GM21367 (cell line): ENCODE measurements at regions not wholly inside any gene's neighbourhood (a gene's known extent, or its start where the extent isn't known, plus 50 kb on each side); places are given as distances from the start of the nearest gene placed in this dataset.
A peak's percentile ranks its signal among the peaks of the same experiment; 100 is the strongest.

Experiments
- ATAC-seq: cut with Tn5 transposase; IDR thresholded peaks from one replicate; pipeline ENCODE4 v1.9.1; 2021; ENCODE audit not compliant: unreplicated experiment

DNA sequence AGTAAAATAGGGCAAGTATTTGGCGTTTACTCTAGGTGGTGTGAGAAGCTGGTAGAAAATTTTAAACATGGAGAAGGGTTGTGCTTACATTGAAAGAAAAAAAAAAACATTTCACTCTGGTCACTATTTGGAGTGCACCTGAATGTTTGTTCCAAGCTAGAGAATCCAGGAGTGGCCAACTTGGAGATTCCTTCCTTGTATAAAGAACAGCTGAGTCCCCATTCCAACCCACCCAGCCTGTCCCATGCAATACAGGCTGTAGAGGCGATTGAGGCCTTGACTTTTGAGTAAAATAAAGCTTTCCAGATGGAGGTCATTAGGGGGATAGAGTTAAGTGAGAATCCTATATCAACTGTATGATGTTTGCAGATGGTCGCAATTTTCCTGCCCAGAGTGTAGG is 203.8 kb upstream of the SYT4 start:
- no peak for ATAC-seq

- no peak for ATAC-seq
Observed at GRCh38 chr18:43482136-43482535, 204.8 kb upstream of the SYT4 start.

DNA sequence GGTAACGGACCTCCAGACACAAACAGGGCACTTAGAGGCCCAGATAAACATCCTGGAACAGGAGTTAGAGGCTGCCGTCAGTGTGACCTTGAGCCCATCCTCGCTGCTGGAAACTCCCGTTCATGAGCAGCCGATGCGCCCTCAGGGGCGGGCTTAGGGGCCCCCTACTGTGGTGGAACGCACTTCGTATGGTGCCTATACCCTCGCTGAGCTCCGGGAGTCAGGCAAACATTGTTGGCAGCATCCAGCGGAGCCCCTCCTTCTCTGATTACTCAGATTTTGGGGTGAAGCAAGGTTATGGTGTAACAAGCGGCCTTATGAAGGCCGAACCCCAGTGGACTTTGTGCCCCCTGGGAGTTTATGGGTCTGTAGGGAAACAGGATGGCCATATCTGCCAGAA is 205.3 kb upstream of the SYT4 start:
- no peak for ATAC-seq

DNA sequence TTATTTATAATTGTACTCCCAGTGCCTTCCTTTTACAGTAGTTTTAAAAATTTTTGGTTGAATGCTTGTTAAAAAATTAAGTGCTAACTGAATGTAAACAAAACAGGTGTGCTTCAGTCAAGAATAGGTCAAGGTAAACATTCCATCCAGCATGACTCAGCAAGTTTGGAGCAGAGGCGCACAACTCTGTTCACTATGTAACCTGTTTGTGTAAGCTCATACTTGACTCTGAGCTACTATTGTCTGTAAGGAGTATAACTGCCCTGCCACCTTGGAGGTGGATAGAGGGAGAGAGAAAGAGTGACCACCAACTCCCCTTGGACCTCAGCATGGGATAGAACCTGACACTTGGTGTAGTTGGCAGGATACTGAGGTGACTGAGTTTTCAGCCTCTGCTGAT is 207.4 kb upstream of the SYT4 start:
- ATAC-seq: no peak

DNA sequence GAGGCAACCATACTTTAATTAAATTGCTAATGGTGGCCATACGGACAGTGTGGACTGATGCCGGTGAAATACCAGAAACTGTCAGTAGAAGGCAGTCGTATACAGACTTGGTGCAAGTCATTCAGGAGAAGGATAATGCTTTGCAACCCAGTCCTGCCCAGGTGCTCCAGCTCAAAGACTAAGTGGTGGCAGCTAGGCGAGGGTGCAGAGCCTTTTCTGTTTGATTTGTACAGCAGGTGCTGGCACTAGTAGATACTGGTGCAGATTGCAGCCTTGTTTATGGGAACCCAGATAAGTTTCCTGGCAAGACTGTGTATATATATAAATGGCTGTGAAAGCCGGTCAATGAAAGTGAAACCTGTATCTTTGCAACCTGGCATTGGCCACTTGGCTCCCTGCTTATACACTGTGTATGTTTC is 208.3 kb upstream of the SYT4 start:
- no peak for ATAC-seq

DNA sequence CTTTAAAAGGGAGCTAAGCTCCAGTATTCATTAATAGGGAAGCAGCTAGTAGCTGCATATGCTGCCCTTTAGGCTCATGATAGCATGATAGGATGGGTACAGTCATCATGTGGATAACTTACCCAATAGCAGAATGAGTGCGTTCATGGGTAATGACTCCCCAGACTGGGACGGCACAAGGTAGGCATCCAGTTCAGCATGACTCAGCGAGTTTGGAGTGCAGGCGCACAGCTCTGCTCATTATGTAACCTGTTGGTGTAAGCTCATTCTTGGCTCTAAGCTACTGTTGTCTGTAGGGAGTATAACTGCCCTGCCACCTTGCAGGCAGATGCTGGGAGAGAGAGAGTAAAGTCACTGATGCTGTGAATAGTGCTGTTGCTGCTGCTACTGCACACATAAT is 209.2 kb upstream of the SYT4 start:
- no peak for ATAC-seq

- ATAC-seq: no peak
Observed at GRCh38 chr18:43501099-43501498, 223.8 kb upstream of the SYT4 start.

- ATAC-seq: no peak
Observed at GRCh38 chr18:43506935-43507334, 229.6 kb upstream of the SYT4 start.

DNA sequence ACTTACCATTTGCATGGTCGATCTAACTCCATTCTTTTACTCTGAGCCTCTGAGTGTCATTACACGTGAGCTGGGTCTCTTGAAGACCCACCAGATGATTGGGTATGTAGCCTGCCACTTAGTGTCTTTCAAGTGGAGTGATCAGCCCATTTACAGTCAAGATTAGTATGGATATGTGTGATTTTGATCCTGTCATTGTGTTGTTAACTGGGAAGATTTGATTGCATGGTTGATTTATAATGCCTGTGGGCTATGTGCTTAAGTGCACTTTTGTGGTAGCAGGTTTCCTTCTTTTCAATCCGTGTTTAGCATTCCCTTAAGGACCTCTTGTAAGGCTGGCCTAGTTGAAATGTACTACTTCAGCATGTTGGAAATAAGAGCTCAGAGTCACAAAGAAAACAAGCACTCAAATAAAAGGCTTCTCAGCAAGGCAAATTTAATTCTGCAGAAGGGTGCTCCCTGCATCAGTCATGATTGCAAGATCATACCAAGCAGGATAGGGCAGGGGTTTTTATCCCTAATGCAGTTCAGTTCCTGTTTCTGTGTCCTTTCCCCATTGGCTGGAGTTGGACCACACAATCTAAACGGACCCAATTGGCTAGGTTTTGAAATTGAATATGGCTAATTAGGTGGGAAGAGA is 230.7 kb upstream of the SYT4 start:
- no peak for ATAC-seq

GRCh38 chr18:43514747-43515146 is 237.5 kb upstream of the SYT4 start:
- no peak for ATAC-seq

DNA sequence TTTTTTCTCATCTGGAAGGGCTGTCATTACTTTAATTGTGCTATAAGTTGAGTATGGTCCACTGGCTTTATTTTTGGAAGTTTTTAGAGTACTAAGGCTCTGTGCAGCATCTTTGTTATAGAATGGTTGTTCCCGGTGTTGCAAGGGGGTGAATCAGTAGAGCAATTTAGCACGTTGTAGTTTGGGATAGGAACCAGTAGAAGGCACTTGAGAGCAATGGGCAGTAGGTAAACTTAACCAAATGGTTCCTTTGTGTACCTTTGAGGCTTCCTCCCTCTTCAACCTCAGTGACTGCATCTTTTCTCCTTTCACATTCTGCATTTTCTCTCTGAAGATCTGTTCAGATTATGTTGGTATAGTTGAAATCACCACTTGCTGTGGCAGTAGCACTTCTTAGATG is 238.2 kb upstream of the SYT4 start:
- ATAC-seq: no peak

DNA sequence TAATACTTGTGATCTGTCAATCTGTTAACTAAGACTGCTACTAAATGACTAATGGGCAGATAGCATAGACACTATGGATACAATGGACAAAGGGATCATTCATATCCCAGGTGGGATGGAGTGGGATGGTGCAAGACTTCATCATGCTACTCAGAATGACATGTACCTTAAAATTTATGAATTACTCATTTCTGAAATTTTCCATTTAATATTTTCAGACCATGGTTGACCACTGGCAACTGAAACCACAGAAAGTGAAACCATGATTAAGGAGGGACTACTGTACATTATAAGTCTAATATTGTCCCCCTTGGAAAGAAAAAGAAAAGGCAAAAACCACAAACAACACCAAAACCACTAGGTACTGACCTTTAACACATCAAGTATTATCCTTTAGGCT is 247.0 kb upstream of the SYT4 start:
- no peak for ATAC-seq

GRCh38 chr18:43525169-43525568 is 247.9 kb upstream of the SYT4 start:
- ATAC-seq: no peak

DNA sequence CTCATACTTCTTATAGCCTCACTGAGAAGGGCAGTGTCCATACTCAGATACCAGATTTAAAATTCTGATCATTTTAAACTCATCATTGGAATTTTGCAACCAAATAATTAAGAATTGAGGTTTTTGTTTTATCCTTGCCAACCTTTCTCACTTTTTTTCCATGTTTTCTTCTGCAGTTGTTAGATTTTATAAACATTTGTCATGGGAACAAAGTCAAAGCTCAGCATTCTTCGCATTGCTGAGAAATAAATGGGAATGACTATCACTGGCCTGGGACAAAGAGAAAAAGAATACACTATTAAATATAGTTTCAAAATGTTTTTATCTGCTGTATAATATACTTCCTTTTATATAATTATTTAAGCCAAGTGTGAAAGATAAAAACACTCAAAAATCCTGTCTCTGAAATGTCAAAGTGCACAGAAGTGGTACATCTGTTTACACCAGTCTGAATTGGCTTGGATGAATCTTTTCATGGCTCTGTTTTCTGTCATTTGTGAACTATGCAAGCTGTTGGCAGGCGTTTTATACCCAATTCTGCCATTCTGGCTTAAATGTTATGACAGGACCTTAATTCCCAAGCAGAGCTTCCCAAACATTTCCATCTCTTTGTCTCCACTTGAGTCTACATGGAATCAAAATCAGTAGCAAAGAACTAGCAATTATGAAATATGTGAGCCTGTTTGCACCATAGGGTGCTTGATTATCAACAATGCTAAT is 249.3 kb upstream of the SYT4 start:
- no peak for ATAC-seq

DNA sequence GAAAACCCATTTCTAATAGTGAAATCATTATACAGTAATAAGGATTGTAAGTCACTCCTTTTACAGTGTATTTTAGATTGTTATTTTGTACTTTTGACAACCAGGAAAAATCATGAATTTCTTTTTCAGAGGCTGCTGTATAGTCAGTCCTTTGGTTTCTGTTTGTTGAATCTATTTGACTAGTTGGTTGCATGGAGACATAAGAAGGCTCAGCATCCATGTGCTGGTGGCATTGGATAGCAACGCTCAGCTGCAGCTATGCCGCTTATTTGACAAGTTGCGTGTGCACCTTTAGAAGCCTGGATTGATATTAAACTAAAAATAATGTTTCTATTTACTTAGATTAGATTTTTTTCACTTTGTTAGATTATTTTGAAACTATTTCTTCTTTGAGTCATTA is 254.1 kb upstream of the SYT4 start:
- ATAC-seq: no peak

- ATAC-seq: no peak
Observed at GRCh38 chr18:43533371-43533770, 256.1 kb upstream of the SYT4 start.

- no peak for ATAC-seq
Observed at GRCh38 chr18:43534511-43534910, 257.2 kb upstream of the SYT4 start.

- ATAC-seq: no peak
Observed at GRCh38 chr18:43539862-43540261, 262.6 kb upstream of the SYT4 start.

DNA sequence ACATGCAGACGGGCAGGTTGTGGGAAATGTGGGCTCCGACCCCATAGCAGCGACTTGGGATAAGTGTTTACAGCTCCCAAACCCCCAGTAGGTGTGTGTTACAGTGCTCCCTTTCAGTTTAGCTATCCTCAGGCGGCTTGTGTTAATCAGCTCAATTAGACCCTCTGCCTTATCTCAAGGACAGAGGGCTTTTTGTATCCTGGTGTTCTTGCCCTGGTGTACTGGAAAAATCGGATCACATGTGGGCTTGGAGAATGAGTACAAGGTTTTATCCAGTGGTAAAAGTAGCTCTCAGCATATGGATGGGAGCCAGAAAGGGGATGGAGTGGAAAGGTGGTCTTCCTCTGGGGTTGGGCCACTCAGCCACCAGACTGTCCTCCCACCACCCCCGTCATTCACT is 264.7 kb upstream of the SYT4 start:
- no peak for ATAC-seq

DNA sequence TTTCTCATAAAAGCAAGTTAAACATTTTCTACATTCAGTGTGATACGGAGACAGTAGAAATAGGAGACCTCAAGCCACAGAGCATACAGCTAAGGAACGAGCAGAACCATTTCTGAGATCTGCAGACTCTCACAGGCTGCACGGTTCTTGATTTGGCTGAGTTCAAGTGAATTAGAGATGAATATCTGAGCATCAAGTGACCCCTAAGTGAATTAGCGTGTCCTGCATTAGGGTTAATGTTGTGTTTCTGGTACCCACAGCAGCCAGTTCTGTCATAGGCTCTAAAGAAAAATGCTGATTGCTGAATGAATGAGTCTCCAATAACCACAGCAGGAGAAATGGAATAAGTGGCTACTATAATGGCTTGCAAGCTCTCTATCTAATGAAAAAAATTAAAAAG is 265.9 kb upstream of the SYT4 start:
- no peak for ATAC-seq

DNA sequence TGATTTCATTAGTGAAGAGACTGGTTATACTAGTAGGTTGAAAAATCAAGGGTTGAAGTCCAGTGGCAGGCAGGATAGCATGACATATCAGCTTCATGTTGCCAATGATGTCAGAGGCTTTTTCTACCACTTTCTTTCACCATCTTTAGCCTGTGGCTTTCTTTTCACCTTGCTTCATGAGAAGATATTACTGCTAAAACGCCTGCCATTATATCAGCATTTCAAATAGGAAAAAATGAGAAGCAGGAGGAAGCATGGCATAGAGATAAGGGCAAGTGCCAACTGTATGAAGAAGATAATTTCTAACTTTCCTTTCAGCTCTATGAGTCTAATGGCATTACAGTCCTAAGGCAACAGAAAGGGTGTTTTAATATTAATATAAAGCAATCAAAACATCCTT is 270.2 kb upstream of the SYT4 start:
- ATAC-seq: no peak

DNA sequence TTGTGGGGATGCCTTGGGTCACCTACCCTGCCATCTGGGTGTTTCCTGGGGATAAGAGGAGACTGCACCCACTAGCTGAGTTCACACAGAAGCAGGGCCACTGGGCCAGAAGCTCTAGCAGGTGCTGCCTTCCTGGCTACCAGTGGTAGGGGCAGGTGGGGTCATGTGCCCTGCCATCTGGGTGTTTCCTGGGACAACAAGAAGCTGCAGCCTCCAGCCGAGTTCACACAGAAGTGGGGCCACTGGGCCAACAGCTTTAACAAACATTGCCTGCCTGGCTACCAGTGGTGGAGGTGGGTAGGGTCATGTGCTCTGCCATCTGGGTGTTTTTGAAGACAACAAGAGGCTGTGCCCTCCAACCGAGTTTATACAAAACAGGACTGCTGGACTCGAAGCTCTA is 282.2 kb upstream of the SYT4 start:
- ATAC-seq: no peak

- peak; percentile 80 for ATAC-seq
Observed at GRCh38 chr18:43563780-43564179, 286.5 kb upstream of the SYT4 start.
